SW 1271 (cell line): ENCODE measurements at regions not wholly inside any gene's neighbourhood (a gene's known extent, or its start where the extent isn't known, plus 50 kb on each side); places are given as distances from the start of the nearest gene placed in this dataset.
"Not testable (repeated sequence)": the region's sequence is repeated elsewhere in the genome, so short reads cannot be mapped to it uniquely, and the experiment has no call there.

Source experiments
- DNase-seq, 2 experiments: peaks; one replicate each; lab custom pipeline; 2025; lab: John Stamatoyannopoulos, UW

DNA sequence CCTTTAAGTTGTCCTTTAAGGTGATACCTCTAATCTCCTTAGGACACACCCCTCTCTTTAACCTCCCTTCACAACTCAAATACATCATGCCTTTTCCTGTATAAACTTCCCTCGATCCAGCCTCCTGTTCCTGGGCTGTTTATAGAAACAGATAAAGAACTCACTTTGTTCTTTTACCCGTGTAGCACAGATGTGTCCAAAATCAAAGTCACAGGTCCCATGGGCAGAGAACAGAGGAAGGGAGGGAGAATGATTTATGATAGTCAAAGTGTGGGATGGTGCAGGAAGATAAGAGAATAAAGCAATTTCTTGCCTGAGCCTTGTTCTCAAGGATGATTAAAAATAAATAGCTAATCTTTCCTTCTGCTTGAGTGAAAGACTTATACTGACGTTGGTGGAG is 50.3 kb upstream of the CABCOCO1 start:
- DNase-seq: no peak

DNA sequence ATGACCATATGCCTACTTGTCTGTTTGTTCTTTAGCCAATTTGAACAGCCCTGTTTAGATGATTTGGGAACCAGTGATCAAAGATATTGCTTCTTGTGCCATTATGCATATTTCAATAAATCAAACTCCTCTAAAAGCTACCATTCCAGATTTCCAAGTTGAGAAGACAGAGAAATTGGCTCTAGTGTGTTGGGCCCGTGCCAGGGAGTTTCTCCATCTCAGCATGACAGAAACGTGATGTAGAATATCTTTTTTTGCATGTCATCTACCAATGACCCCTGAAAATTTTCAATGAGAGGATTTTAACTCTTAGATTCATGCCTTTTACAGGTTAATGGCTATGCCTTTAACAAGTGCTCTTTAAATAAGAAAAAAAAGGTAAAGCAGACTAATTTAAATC is 50.7 kb upstream of the CABCOCO1 start:
- no peak for DNase-seq

DNA sequence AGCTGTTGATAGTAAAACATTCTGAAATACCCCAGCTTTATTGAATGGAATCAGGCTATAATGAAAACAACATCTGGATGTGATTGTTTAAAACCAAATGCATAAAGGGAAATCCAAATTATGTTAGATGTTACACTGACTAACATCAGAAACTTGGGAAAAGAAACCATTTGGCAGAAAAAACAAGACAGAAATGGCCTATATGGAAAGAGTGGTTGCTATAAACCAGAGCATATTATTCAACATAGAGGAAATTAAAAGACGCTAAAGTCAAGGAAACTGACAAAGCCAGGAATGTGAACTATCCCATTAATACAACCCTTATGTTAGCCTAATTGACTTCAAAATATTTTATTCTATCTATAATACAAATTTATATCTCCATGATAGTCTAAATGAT is 53.0 kb upstream of the CABCOCO1 start:
- DNase-seq: no peak

DNA sequence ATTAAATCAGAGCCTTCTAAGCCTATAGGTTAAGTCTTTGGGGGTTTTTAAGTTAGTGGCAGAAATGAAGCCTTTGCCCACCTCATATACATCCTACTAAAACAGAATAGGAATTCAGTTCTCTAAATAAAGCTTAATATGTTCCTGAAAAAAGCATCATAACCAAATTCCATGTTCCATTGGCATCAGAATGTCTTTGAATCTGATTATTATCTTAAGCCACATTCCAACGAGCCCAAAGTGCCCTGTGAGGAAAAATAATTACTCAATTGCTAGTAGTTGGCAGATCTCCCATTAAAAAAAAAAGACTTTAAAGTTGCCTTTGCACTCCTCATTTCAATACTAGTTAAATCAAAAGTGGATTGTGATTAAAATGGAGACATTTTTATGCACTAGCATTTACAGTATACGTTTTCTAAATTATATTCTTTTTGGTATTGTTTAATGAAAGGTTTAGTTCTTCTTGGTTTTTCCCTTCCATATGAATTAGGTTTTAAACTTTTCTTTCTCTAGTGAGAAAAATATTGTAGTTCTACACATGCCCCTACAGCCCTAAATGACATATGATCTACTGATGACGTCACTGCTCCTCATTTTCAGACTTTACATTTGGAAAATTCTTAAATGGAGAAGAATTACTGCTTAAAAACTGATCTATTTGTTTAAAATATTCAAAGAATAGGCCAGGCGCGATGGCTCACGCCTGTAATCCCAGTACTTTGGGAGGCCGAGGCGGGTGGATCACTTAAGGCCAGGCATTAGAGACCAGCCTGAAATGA is 54.3 kb upstream of the CABCOCO1 start:
- DNase-seq: no peak

DNA sequence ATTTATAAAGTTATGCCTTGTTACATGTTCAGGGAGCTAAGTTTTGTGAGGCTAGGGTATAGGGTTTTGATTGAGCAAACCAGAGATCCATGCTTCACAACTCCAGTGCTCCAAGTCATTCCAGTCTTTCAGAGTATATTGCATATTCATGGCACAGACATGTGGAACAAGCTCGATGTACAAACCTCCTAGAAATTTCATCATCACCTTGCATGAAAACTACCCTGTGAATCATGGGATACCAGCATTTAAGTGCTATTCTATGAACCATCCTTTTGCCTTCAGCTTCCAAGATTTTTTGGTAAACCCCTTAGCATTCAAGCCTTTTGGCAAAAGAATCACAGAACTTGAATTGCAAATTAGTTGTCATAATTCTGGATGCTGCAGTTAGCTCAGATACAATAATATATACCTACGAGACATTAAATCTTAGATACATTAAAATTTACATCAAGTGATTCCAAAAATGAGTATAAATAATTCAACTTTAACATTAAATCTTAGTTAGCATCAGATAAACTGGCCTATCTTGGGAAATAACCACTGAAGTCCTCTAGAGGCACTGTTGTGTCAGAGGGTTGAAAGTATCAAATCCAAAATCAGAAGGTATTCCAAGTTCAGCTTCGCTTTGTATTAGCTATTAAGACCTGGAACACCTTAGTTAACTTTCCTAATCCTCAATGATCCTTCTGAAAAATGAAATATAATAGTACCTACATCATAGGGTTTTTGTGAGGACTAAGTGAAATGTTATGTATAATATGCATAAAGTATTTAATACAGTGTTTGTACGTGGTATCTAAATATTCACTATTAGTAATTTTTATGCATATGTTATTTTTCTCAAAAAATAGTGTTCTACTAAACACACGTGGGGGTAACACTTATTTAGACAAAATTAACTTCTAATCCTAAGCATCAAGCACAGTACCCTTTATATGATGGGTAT is 55.5 kb upstream of the CABCOCO1 start:
- peak in 1 of 2 experiments; percentile 3 for DNase-seq

DNA sequence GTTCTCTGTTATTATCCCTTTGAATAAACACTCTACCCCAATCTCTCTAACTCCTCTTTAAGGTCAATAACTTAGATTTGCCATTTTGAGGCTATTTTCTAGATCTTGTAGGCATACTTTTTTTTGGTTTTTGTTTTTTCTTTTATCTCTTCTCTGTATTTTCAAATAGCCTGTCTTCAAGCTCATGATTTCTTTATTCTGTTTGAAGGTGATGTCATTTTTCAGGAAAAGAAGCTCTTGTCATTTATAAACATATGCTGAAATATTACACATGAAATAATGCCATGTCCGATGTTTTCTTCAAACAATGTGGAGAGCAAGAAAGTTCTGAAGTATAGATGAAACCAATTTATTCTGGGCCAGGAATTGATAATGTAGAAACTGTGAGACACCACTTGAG is 57.5 kb upstream of the CABCOCO1 start:
- DNase-seq: no peak

DNA sequence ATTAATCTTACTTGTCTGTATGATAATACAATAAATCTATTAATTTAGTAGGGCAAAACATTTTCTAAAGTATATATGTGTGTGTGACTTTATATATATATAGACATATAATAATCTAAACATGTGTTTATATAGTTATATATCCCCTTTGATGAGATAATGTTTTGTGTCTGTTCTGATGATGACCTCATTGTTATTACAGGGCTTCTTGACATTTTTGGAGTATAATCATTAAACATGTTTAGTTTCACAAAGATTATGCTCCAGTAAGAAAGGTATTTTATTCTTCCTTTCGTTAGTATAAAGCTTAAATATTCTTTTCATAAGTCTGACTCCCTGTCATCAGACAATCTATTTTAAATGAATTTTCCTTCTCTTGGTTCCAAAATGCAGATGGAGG is 62.3 kb upstream of the CABCOCO1 start:
- DNase-seq: no peak

DNA sequence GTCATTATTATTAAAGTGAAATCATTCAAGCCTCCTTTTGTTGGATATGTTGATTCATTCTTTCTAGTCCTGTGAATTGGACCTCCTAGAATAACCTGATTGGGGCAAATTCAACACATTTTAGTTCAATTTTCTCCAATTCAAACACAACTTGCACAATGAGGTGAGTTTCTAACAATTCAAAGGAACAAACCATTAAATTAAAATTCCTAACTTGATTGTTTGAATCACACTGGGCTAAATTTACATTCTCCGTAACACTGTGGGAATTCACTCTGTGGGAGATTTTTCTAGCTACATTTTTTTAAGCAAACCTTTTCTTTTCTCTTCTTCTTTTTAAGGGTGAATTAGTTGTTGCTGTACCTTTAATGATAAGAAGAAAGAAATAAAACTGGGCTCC is 68.3 kb upstream of the CABCOCO1 start:
- no peak for DNase-seq

DNA sequence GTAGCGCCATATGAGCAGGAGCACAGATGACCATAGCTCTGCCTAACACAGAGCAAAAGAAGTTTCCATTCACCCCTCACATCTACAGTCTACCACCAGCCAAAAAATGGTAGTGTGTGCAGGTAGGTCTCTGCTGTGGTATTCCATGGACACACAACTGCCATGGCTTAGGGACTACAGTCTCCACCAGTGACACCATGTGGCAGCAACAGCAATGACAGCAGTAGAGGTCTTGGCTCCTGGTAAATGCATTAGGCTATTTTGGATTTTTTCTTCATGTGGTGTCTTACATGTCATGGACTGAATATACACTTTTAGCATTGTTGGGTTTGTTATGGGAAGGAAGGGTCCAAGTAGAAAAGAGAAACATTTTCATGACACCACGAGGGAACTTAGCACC is 70.1 kb upstream of the CABCOCO1 start:
- DNase-seq: no peak

DNA sequence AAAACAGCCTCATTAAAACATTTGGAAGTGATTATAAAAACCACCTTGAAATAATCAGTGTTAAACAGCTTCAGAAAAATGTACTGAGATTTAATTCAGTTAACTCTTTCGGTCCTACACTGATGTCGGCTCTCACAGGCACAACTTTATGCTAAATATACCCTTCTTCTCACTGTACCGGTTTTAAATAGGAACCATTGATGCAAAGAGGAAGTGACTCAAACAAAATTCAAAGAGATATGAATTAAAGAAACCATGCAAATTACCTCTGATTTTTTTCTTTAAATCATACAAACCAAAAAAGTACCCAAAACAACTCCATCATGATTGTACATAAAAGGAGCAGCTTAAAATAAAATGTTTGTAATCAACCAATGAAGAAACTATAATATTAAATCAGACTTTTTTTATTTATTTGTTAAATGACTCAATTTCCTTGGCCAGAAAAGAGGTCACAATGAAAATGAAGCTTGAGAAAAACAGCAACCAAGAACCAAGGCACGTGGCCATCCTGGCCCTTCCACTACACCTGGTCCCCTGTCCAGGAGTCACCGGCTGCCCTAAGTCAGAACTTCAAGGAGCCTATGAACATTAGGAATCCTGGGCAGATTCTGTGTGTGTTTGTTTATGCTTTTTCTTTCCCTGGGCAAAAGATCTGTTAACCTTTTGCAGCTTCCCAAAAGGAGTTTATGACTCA is 73.0 kb upstream of the CABCOCO1 start:
- DNase-seq: no peak

DNA sequence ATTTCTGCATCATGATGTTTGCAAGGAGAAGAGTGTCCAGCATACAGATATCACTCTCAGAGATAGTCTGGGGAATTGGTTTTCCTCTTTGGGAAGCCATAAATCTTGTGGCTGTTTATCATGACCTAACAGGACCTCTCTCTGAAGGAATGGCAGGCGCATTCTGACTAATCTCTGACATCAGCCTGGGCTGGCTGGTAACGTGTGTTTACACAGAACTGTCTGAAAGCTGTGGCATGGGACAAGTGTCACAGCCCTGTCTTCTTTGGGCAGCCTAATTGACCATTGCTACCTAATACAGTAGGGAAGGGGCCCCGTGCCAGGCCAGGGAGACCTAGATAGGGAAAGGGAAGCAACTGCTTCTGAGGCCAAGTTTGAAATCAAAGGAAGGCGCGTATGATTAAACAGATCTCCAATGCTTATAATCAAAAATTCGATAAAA is 73.9 kb upstream of the CABCOCO1 start:
- DNase-seq: no peak

DNA sequence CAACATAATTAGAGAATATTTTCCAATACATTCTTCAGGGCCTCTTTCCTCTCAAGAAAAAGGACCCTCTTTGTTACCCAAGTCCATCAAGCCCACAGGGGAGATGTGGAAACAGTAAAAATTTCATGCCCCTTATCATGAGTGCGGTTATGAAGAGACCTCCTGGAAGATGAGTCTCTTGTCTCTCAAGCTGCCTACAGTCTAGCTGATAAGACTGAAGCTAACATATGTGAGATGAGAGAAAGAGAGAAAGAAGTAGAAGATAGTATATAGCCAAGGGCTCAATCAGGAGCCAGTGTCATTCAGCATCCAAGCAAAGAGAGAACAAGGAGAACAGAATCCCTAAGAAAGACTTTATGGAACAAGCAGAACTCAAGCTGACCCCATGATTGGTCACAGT is 75.9 kb upstream of the CABCOCO1 start:
- no peak for DNase-seq

DNA sequence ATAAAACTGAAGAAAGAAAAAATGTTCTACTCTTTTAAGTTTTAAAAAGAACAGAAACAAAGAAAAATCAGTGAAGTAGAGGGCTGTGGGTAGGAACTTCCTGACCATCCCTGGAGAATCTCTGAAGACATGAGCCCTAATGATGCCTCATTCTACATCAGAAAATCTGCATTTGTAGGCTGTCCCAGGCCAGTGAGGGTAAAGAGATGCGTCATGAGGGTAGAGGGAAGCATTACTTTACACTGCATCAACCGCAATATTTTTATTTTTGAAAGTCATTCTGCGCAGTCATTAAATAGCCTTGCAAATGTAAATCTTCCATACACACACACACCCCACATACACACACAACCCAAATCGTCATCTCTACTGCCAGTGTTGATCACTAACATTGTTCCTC is 82.1 kb upstream of the CABCOCO1 start:
- DNase-seq: no peak

DNA sequence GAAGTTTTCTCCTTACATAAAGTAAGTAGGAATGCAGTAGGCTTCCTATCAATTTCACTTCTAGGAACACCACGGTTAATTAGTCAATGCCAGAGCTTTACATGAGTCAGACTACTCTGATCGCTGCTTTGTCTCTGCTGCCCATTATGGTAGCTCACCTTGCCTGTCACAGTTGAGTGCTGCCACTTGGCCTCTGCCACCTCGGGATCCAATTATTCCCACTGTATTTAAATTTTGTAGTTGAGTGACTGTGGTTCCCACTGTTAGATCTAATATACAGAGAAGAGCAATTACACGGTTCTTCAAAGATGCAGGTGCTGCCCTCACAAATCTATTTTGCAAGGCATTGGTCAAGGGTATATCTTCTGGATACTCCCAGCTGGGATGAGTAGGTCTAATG is 92.5 kb upstream of the CABCOCO1 start:
- DNase-seq: not testable (repeated sequence)

DNA sequence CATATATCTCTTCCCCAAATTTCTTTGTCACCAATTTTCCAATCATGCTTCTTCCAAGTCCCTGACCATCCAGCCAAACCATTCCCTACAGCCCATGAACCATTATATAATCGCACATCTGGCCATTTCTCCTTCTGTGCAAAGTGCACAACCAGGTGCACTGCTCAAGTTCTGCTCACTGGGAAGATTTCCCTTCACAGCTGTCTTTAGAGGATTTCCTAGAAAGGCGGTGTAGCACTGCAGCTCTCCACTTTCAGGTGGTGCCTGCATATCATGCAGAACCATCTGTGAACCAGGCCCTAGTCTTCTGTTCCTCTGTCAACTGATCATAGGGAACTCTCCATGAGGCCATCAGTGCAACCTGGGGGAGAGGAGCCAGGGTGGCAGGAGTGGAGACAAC is 95.0 kb upstream of the CABCOCO1 start:
- DNase-seq: no peak

DNA sequence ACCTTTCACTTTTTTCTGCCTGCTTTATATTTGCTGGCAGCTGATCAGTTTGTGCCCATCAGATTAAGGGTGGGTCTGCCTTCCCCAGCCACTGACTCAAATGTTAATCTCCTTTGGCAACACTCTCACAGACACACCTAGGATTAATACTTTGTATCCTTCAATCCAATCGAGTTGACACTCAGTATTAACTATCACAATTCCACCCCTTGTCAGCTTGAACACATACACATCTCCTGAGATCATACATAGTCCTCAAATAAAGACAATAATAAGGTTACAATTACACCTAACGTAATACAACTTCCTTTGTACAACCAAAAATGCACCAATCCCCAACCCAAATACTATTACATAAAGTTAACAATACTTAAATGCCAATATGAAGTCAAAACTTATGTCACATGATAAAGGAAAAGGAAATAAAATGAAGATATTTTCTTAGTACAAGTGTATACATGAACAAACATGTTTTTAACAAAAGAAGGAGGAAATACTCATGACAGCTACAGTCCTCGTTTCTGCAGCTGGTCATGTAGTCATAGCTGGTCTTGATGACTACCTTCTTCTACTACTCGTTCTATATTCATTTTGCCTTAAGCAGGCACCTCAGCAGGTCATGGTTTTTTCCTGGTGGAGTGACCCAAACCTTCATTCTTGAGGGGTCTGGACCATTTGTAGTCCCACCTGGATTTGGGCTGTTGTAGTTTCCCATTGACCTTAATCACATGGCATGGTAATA is 96.7 kb upstream of the CABCOCO1 start:
- DNase-seq: no peak

DNA sequence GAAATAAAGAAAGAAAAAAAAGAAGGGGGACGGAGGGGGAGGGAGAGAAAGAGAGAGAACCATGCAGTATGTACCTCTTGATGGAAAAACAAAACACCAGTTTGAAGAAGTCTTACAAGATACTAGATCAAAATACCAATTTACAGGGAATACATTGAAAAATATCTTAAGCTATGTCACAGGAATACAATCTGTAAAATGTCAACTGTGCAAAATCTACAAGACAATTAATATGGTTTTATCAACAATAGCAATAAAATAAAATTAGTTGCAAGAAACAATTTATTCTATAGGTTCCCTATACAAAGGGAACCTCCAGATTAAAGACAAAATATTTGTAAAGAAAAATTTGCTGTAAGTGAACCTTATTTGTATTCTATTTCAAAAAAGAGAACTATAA is 98.3 kb upstream of the CABCOCO1 start:
- no peak for DNase-seq

DNA sequence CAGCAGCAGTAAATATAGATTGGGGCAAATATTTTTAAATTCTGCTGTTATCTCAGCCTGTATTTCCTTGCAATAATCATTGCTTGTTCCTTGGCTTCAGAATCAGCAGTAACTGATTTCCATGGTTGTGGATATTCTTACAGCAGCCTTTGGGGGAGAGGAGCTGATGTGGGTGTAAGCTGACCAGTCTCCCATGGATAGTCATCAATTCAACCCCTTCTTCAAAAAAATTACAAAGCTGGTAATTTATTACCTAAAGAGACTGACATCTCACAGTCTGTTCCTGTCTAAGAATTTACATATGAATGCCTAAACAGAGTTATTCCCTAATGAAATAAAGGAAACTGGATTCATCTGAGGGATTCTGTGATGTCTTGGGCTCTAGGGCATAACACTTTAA is 103.1 kb upstream of the CABCOCO1 start:
- no peak for DNase-seq

DNA sequence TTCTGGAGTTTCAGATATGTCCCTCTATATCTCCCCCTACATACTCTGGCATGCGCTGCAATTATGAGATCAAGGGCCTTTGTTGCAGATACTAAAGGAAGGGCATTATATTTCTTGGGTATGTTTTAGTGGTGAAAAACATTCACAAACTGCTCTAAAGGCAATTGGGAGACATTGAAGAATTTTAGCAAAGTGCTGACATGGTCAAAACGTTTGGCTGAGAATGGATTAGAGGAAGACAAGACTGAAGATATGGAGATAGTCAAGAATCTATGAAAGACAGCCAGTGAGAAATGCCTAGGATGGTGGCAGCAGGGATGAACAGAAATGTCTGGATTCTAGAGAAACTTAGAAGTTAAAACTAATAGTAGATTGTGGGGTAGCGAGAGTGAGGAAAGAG is 104.5 kb upstream of the CABCOCO1 start:
- DNase-seq: no peak

DNA sequence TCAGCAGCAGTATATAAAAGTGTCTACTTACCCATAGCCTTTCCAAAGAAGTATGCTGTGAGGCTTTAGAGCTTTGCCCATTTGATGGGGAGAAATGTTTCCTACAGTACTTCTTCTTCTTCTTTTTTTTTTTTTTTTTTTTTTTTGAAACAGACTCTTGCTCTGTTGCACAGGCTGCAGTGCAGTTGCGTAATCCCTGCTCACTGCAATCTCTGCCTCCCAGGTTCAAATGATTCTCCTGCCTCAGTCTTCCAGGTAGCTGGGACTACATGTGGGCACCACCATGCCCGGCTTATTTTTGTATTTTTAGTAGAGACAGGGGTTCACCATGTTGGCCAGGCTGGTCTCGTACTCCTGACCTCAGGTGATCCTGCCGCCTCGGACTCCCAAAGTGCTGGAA is 101.7 kb upstream of the TMEM26 start:
- DNase-seq: no peak

DNA sequence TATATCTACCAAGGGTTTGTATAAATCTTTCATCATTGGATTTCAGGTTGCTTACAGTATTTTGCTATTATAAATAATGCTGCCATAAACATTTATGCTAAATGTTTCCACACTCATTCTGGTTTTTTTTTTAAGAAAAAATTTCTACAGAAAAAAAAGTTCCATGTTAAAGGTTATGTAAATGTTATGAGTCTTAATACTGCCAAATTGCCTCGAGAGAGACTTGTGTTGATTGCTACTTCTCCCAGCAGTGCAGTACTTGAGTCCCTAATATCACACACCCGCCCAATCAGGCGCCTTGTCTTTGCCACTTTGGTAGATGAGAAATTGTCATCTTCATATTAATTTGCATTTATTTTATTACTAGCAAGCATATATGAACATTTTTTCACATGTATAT is 96.7 kb upstream of the TMEM26 start:
- no peak for DNase-seq

DNA sequence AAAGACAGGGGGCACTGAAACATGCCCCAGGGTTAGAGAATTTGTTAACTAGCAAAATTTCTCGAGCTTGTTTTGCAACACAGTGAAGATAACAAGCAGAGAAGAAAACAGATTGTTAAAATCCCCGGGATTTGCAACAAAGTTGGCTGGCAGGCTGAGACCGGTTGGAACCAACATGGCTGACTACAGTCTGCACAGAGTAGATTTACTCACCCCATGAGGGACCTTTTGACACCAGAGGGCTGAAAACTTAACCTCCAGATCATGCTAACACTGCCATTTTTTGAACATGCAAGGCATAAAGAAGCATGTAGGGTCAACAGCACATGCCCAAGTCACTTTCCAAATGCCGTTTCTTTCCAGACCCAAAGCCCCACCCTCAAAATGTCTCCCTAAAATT is 95.2 kb upstream of the TMEM26 start:
- no peak for DNase-seq
